22Rv1 (cell line): ENCODE measurements at regions not wholly inside any gene's neighbourhood (a gene's known extent, or its start where the extent isn't known, plus 50 kb on each side); places are given as distances from the start of the nearest gene placed in this dataset.

ENCODE experiments used
- ZFX ChIP-seq: fragments of 450-650 bp; IDR thresholded peaks from 2 replicates; pipeline ENCODE4 v1.6.1; 2017; ENCODE audit warnings: antibody characterized with exemption, borderline replicate concordance
- TF ChIP-seq, protein P1 (sequence below): fragments of 450-650 bp; IDR thresholded peaks from 2 replicates; pipeline ENCODE4 v1.5.1; 2017; ENCODE audit warnings: mild to moderate bottlenecking

GRCh38 chrX:150088042-150088441 lies 149.8 kb upstream of the EOLA2 start:
- TF ChIP-seq, protein P1, sequence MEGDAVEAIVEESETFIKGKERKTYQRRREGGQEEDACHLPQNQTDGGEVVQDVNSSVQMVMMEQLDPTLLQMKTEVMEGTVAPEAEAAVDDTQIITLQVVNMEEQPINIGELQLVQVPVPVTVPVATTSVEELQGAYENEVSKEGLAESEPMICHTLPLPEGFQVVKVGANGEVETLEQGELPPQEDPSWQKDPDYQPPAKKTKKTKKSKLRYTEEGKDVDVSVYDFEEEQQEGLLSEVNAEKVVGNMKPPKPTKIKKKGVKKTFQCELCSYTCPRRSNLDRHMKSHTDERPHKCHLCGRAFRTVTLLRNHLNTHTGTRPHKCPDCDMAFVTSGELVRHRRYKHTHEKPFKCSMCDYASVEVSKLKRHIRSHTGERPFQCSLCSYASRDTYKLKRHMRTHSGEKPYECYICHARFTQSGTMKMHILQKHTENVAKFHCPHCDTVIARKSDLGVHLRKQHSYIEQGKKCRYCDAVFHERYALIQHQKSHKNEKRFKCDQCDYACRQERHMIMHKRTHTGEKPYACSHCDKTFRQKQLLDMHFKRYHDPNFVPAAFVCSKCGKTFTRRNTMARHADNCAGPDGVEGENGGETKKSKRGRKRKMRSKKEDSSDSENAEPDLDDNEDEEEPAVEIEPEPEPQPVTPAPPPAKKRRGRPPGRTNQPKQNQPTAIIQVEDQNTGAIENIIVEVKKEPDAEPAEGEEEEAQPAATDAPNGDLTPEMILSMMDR, result no peak
- no peak for TF ChIP-seq ZFX
